HG03558 (cell line): ENCODE measurements at regions not wholly inside any gene's neighbourhood (a gene's known extent, or its start where the extent isn't known, plus 50 kb on each side); places are given as distances from the start of the nearest gene placed in this dataset.

Experiments used
- ATAC-seq: cut with Tn5 transposase; IDR thresholded peaks from one replicate; pipeline ENCODE4 v1.9.1; 2021; ENCODE audit warnings: moderate number of reproducible peaks; ENCODE audit not compliant: unreplicated experiment; ENCODE audit errors: extremely low read depth

GRCh38 chr2:216745453-216745852 lies 50.1 kb upstream of the IGFBP5 start:
- no peak for ATAC-seq
